Gastroesophageal sphincter (tissue), 4 donors: ENCODE measurements at regions not wholly inside any gene's neighbourhood (a gene's known extent, or its start where the extent isn't known, plus 50 kb on each side); places are given as distances from the start of the nearest gene placed in this dataset.

Experiments used
- ATAC-seq: fragments of 150-250 bp; one replicate; pipeline ENCODE4 v1.9.1; 2016; ENCODE audit warnings: mild to moderate bottlenecking, moderate library complexity
- H3K27ac ChIP-seq, 4 donors: fragments of 200-600 bp; sonication (generic) in 3 of 4; 1 replicate in 3 of 4; 2 replicates in 1 of 4; pipeline ENCODE4 v1.5.1; 2016 to 2019
- H3K27me3 ChIP-seq: fragments of 200-600 bp; sonication (generic); one replicate; pipeline ENCODE4 v1.5.1; 2019
- H3K36me3 ChIP-seq, 2 donors: fragments of 200-600 bp; sonication (generic); one replicate each; pipeline ENCODE4 v1.5.1; 2019; ENCODE audit warnings: control low read depth in 1 of 2
- H3K4me1 ChIP-seq, 3 donors: fragments of 200-600 bp; sonication (generic); 1 replicate in 2 of 3; 2 replicates in 1 of 3; pipeline ENCODE4 v1.5.1; 2016 to 2019; ENCODE audit warnings: control low read depth in 2 of 3
- H3K4me3 ChIP-seq, 2 donors: fragments of 200-600 bp; sonication (generic); one replicate each; pipeline ENCODE4 v1.5.1; 2019; ENCODE audit warnings: mild to moderate bottlenecking in 1 of 2, moderate library complexity in 1 of 2
- H3K9me3 ChIP-seq, 3 donors: fragments of 200-600 bp; sonication (generic); one replicate each; pipeline ENCODE4 v1.5.1; 2017 to 2019; ENCODE audit warnings: control low read depth in 2 of 3
- CTCF ChIP-seq, 4 experiments: fragments of 200-600 bp in 2 of 4; fragments of 450-650 bp in 2 of 4; sonication (generic) in 1 of 4; IDR thresholded peaks; one replicate each; pipeline ENCODE4 v1.5.1; 2017 to 2019; ENCODE audit warnings: antibody characterized with exemption in 4 of 4, mild to moderate bottlenecking in 2 of 4, moderate library complexity in 2 of 4
- EP300 ChIP-seq: sonication (generic); formaldehyde crosslinking; IDR thresholded peaks from one replicate; pipeline ENCODE4 v1.6.1; 2017; ENCODE audit warnings: antibody characterized with exemption, mild to moderate bottlenecking
- POLR2A ChIP-seq, 2 donors: fragments of 450-650 bp; IDR thresholded peaks; one replicate each; pipeline ENCODE4 v1.6.1; 2017; ENCODE audit warnings: antibody characterized with exemption in 2 of 2, mild to moderate bottlenecking in 2 of 2, moderate library complexity in 1 of 2
- POLR2AphosphoS5 ChIP-seq: sonication (generic); formaldehyde crosslinking; IDR thresholded peaks from one replicate; pipeline ENCODE4 v1.6.1; 2017; ENCODE audit warnings: antibody characterized with exemption
- WGBS, 2 donors: methylation state at CpG; one replicate each; pipeline ENCODE4 v1.1.5; 2018; ENCODE audit warnings: low coverage in 1 of 2; 5-methylcytosine and 5-hydroxymethylcytosine counted together

- WGBS, 2 donors, result 20 to 21% methylated on average over 13 to 14 of the region's 14 CpGs
- TF ChIP-seq POLR2A (IDR thresholded peaks at IDR 0.05) (no peak), CTCF (IDR thresholded peaks at IDR 0.05) (no peak), POLR2AphosphoS5 (no peak), EP300 (no peak)
- H3K4me3 ChIP-seq, result no peak overlapping the region
- H3K36me3 ChIP-seq, result no peaks in the 10 kb centered on the region
- ATAC-seq, result no peak
- peaks cover 63% of the 10 kb centered on the region for H3K27me3 ChIP-seq
- no peaks in the 10 kb centered on the region for H3K4me1 ChIP-seq
- H3K27ac ChIP-seq, result no peak overlapping the region
- no peaks in the 10 kb centered on the region for H3K9me3 ChIP-seq
Observed at GRCh38 chr16:54545854-54546511, 259.4 kb upstream of the IRX3 start.

- Histone ChIP-seq H3K9me3 (no peaks in the 10 kb centered on the region), H3K4me1 (no peaks in the 10 kb centered on the region), H3K36me3 (no peaks in the 10 kb centered on the region), H3K27me3 (peaks cover 71% of the 10 kb centered on the region), H3K4me3 (no peak overlapping the region), H3K27ac (no peak overlapping the region)
- no peak for TF ChIP-seq CTCF (IDR thresholded peaks at IDR 0.05)
- no peak for TF ChIP-seq POLR2AphosphoS5
- no peak for TF ChIP-seq EP300
- no peak for TF ChIP-seq POLR2A (IDR thresholded peaks at IDR 0.05)
- ATAC-seq, result no peak
- 72 to 81% methylated on average over 6 to 7 of the region's 7 CpGs for WGBS, 2 donors
Observed at GRCh38 chr16:54544553-54545180, 258.1 kb upstream of the IRX3 start.

- Histone ChIP-seq H3K9me3 (no peaks in the 10 kb centered on the region), H3K27me3 (peaks cover 78% of the 10 kb centered on the region)
Observed at GRCh38 chr16:54542805-54543505, 256.4 kb upstream of the IRX3 start.

GRCh38 chr16:54540525-54541180, 254.1 kb upstream of the IRX3 start:
- WGBS, 2 donors, result 61 to 62% methylated on average over 8 to 12 of the region's 15 CpGs
- peaks cover 69% of the 10 kb centered on the region for H3K27me3 ChIP-seq
- H3K4me1 ChIP-seq, result no peaks in the 10 kb centered on the region
- H3K9me3 ChIP-seq, result no peaks in the 10 kb centered on the region
- H3K27ac ChIP-seq, result no peak overlapping the region
- TF ChIP-seq EP300 (no peak), POLR2AphosphoS5 (no peak), POLR2A (IDR thresholded peaks at IDR 0.05) (no peak), CTCF (IDR thresholded peaks at IDR 0.05) (no peak)
- no peaks in the 10 kb centered on the region for H3K36me3 ChIP-seq
- H3K4me3 ChIP-seq, result no peak overlapping the region
- no peak for ATAC-seq

More at GRCh38 chr16:54542805-54543505, 256.4 kb upstream of the IRX3 start:
- TF ChIP-seq POLR2A (IDR thresholded peaks at IDR 0.05) (no peak), POLR2AphosphoS5 (no peak), EP300 (no peak), CTCF (IDR thresholded peaks at IDR 0.05) (no peak)
- no peak for ATAC-seq
- Histone ChIP-seq H3K4me1 (no peaks in the 10 kb centered on the region), H3K4me3 (no peak overlapping the region), H3K27ac (no peak overlapping the region), H3K36me3 (no peaks in the 10 kb centered on the region)
- WGBS, 2 donors, result 60 to 72% methylated on average over 12 of the region's 13 CpGs
